ENCODE measurements at regions not wholly inside any gene's neighbourhood (a gene's known extent, or its start where the extent isn't known, plus 50 kb on each side); places are given as distances from the start of the nearest gene placed in this dataset.

DNA sequence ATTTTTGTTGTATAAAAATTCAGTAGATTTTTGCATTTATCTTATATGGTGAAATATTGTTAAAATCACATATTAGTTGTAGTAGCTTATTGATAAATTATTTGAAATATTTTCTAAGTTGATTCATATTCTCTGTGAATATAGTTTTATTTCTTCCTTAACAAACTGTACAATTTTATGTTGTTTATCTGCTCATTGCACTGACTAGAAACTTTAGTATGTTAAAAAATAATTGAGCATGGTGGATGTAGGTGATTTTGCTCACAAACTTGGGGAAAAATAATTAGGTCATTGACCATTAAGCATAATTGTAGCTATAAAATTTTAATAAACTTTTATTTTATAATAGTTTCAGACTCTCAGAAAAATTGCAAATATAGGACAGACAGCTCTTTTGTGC lies 1445.3 kb upstream of the MIR17HG start:
- Histone ChIP-seq H3K4me3 (no peak overlapping the region), H3K4me1 (ENCODE audit: insufficient read depth) (no peaks in the 10 kb centered on the region), H3K36me3 (ENCODE audit: insufficient read depth) (no peaks in the 10 kb centered on the region), H3K9me2 (ENCODE audit: insufficient read depth) (no peaks in the 10 kb centered on the region), H3F3A (replicated peaks; ENCODE audit: low read depth) (no peaks in the 10 kb centered on the region), H3K27me3 (ENCODE audit: insufficient read depth) (no peaks in the 10 kb centered on the region), H2AFZ (no peak overlapping the region), H3K27ac (ENCODE audit: low read depth) (no peak overlapping the region), H3K79me2 (replicated peaks; ENCODE audit: insufficient read depth) (no peaks in the 10 kb centered on the region), H4K20me1 (replicated peaks; ENCODE audit: insufficient read depth) (no peaks in the 10 kb centered on the region), H3K4me2 (no peak overlapping the region)
- Mint-ChIP-seq H3K9me3 (peaks cover 3% of the 10 kb centered on the region; the same call in 1 of the 3 replicates), H3K36me3 (ENCODE audit: low read depth) (no peaks in the 10 kb centered on the region), H3K4me1 (no peaks in the 10 kb centered on the region), H3K27ac (no peak overlapping the region), H3K4me3 (no peak overlapping the region), H3K27me3 (ENCODE audit: insufficient read depth, low read depth, poor library complexity) (peaks cover 2% of the 10 kb centered on the region)
- no peak for ATAC-seq
- TF ChIP-seq CREB1 (CRISPR knock-in tag; IDR thresholded peaks at IDR 0.05; ENCODE audit: low read depth), result no peak
- no peak for TF ChIP-seq ZNF114 (CRISPR knock-in tag; IDR thresholded peaks at IDR 0.05)
- no peak for TF ChIP-seq NANOG (IDR thresholded peaks at IDR 0.05; ENCODE audit: borderline replicate concordance)
- no peak for TF ChIP-seq STAT1 (IDR thresholded peaks at IDR 0.05; ENCODE audit: unreplicated experiment)
- no peak for DNase-seq (ENCODE audit: low spot score)

DNA sequence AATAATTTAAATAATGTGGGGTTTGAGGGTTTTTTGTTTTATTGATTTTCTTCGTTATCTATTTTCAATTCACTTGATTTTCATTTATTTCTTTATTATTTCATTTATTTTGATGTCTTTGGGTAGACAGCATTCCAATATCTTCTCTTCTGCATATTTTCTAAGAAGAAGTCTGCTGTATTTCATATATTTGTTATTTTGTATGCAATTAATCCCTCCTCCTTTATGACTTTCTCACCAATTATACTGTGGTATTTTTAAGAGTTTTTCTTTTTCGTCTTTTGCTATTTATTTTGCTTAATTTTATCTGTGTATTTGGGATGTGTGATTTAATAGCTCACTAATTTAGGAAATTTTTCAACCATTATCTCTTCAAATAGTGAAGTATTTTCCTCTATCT lies 1444.4 kb upstream of the MIR17HG start:
- no peak overlapping the region for H3K4me3 Mint-ChIP-seq
- no peaks in the 10 kb centered on the region for H3K36me3 ChIP-seq (ENCODE audit: insufficient read depth)
- H3K27me3 Mint-ChIP-seq (ENCODE audit: insufficient read depth, low read depth, poor library complexity), result peaks cover 2% of the 10 kb centered on the region
- no peaks in the 10 kb centered on the region for H3F3A ChIP-seq (replicated peaks; ENCODE audit: low read depth)
- no peaks in the 10 kb centered on the region for H4K20me1 ChIP-seq (replicated peaks; ENCODE audit: insufficient read depth)
- H3K27ac ChIP-seq (ENCODE audit: low read depth), result no peak overlapping the region
- H3K79me2 ChIP-seq (replicated peaks; ENCODE audit: insufficient read depth), result no peaks in the 10 kb centered on the region
- DNase-seq (ENCODE audit: low spot score) (no peak), ATAC-seq (no peak)
- H3K27ac Mint-ChIP-seq, result no peak overlapping the region
- no peaks in the 10 kb centered on the region for H3K27me3 ChIP-seq (ENCODE audit: insufficient read depth)
- H3K4me3 ChIP-seq, result no peak overlapping the region
- H3K4me2 ChIP-seq, result no peak overlapping the region
- no peaks in the 10 kb centered on the region for H3K4me1 ChIP-seq (ENCODE audit: insufficient read depth)
- peaks cover 3% of the 10 kb centered on the region; the same call in 1 of the 3 replicates for H3K9me3 Mint-ChIP-seq
- H3K9me2 ChIP-seq (ENCODE audit: insufficient read depth), result no peaks in the 10 kb centered on the region
- H3K36me3 Mint-ChIP-seq (ENCODE audit: low read depth), result no peaks in the 10 kb centered on the region
- H2AFZ ChIP-seq, result no peak overlapping the region
- H3K4me1 Mint-ChIP-seq, result no peaks in the 10 kb centered on the region
- TF ChIP-seq CREB1 (CRISPR knock-in tag; IDR thresholded peaks at IDR 0.05; ENCODE audit: low read depth) (no peak), NANOG (IDR thresholded peaks at IDR 0.05; ENCODE audit: borderline replicate concordance) (no peak), STAT1 (IDR thresholded peaks at IDR 0.05; ENCODE audit: unreplicated experiment) (no peak), ZNF114 (CRISPR knock-in tag; IDR thresholded peaks at IDR 0.05) (no peak), REST (IDR thresholded peaks at IDR 0.05; ENCODE audit: unreplicated experiment) (no peak), JUNB (IDR thresholded peaks at IDR 0.05; ENCODE audit: unreplicated experiment) (no peak), EZH2 (IDR thresholded peaks at IDR 0.05; ENCODE audit: low read depth, unreplicated experiment) (no peak), POLR2AphosphoS5 (IDR thresholded peaks at IDR 0.05; ENCODE audit: low read depth) (no peak), EZH2phosphoT487 (IDR thresholded peaks at IDR 0.05; ENCODE audit: unreplicated experiment) (no peak)
- TF ChIP-seq, protein P1, sequence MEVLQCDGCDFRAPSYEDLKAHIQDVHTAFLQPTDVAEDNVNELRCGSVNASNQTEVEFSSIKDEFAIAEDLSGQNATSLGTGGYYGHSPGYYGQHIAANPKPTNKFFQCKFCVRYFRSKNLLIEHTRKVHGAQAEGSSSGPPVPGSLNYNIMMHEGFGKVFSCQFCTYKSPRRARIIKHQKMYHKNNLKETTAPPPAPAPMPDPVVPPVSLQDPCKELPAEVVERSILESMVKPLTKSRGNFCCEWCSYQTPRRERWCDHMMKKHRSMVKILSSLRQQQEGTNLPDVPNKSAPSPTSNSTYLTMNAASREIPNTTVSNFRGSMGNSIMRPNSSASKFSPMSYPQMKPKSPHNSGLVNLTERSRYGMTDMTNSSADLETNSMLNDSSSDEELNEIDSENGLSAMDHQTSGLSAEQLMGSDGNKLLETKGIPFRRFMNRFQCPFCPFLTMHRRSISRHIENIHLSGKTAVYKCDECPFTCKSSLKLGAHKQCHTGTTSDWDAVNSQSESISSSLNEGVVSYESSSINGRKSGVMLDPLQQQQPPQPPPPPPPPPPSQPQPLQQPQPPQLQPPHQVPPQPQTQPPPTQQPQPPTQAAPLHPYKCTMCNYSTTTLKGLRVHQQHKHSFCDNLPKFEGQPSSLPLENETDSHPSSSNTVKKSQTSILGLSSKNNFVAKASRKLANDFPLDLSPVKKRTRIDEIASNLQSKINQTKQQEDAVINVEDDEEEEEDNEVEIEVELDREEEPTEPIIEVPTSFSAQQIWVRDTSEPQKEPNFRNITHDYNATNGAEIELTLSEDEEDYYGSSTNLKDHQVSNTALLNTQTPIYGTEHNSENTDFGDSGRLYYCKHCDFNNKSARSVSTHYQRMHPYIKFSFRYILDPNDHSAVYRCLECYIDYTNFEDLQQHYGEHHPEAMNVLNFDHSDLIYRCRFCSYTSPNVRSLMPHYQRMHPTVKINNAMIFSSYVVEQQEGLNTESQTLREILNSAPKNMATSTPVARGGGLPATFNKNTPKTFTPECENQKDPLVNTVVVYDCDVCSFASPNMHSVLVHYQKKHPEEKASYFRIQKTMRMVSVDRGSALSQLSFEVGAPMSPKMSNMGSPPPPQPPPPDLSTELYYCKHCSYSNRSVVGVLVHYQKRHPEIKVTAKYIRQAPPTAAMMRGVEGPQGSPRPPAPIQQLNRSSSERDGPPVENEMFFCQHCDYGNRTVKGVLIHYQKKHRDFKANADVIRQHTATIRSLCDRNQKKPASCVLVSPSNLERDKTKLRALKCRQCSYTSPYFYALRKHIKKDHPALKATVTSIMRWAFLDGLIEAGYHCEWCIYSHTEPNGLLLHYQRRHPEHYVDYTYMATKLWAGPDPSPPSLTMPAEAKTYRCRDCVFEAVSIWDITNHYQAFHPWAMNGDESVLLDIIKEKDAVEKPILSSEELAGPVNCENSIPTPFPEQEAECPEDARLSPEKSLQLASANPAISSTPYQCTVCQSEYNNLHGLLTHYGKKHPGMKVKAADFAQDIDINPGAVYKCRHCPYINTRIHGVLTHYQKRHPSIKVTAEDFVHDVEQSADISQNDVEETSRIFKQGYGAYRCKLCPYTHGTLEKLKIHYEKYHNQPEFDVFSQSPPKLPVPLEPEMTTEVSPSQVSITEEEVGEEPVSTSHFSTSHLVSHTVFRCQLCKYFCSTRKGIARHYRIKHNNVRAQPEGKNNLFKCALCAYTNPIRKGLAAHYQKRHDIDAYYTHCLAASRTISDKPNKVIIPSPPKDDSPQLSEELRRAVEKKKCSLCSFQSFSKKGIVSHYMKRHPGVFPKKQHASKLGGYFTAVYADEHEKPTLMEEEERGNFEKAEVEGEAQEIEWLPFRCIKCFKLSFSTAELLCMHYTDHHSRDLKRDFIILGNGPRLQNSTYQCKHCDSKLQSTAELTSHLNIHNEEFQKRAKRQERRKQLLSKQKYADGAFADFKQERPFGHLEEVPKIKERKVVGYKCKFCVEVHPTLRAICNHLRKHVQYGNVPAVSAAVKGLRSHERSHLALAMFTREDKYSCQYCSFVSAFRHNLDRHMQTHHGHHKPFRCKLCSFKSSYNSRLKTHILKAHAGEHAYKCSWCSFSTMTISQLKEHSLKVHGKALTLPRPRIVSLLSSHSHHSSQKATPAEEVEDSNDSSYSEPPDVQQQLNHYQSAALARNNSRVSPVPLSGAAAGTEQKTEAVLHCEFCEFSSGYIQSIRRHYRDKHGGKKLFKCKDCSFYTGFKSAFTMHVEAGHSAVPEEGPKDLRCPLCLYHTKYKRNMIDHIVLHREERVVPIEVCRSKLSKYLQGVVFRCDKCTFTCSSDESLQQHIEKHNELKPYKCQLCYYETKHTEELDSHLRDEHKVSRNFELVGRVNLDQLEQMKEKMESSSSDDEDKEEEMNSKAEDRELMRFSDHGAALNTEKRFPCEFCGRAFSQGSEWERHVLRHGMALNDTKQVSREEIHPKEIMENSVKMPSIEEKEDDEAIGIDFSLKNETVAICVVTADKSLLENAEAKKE (CRISPR knock-in tag; IDR thresholded peaks at IDR 0.05), result no peak
- TF ChIP-seq, protein P2, sequence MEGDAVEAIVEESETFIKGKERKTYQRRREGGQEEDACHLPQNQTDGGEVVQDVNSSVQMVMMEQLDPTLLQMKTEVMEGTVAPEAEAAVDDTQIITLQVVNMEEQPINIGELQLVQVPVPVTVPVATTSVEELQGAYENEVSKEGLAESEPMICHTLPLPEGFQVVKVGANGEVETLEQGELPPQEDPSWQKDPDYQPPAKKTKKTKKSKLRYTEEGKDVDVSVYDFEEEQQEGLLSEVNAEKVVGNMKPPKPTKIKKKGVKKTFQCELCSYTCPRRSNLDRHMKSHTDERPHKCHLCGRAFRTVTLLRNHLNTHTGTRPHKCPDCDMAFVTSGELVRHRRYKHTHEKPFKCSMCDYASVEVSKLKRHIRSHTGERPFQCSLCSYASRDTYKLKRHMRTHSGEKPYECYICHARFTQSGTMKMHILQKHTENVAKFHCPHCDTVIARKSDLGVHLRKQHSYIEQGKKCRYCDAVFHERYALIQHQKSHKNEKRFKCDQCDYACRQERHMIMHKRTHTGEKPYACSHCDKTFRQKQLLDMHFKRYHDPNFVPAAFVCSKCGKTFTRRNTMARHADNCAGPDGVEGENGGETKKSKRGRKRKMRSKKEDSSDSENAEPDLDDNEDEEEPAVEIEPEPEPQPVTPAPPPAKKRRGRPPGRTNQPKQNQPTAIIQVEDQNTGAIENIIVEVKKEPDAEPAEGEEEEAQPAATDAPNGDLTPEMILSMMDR (conservative IDR thresholded peaks at IDR 0.05; ENCODE audit: low read depth in 2 of 2), result no peak

Data from GM23338 (cell line).